G401 (cell line): ENCODE measurements at regions not wholly inside any gene's neighbourhood (a gene's known extent, or its start where the extent isn't known, plus 50 kb on each side); places are given as distances from the start of the nearest gene placed in this dataset.
A peak's percentile ranks its signal among the peaks of the same experiment; 100 is the strongest.

Experiments
- DNase-seq: peaks from one replicate; pipeline ENCODE4 v3.0.0-alpha.2; 2015; ENCODE audit warnings: low spot score
- in situ Hi-C: cut with HindIII; loops from 2 replicates; pipeline ENCODE4 v1.10.0; 2016; ENCODE audit warnings: low sequenced_read_pairs, mixed read lengths

DNA sequence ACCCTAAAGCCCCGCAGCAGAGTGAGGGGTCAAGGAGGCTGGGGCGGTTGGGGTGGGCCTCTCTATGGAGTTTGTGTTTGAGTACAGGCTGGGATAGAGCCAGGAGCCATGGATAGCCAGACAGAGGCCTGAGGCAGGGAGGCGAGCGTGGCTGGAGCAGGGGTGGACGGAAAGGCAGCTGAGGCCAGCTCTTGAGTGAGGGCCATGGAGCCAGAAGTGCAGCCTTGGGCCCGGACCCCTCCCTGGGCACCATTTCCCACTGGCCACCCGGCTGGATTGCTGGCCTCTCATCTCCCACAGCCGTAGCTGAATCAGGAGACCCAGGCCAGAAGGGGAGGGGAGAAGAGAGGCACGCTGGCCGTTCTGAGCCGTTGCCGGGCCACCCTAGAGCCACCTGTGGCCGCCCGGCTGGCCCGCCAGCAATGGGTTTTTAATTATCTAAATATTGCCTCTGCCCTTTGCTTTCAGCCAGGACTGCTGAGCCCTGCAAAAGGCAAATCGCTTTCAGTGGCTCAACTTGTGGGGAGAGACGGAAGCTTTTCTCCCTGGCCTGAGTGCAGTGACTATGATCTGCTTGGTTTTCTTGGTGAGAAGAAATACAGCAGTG lies 75.2 kb upstream of the GSE1 start:
- in situ Hi-C loops: loop anchor here (5.0 kb wide), 1 partner anchor 41 kb away; no protein-coding TSS in a partner anchor
- DNase-seq: no peak

DNA sequence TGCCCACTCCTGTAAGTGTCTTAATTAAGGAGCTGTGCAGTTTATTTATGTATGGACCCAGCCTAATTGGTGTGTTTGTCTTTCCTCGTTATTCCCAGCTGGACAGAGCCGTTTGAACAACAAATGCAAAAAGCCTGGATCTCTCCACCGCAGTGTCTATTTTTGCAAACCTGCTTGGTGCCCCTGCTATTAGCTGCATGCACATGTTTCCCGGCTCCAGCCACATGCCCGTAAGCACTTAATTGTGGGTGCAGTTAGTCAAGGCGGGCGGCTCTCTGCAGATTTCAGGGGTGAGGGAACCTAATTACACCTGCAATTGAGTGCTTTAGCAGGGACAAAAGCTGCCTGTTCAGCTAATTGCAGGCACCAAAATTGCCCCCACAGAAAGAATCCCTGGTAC lies 74.0 kb upstream of the GSE1 start:
- in situ Hi-C loops: loop anchor here (5.0 kb wide), 1 partner anchor 42 kb away; no protein-coding TSS in a partner anchor
- DNase-seq: no peak

DNA sequence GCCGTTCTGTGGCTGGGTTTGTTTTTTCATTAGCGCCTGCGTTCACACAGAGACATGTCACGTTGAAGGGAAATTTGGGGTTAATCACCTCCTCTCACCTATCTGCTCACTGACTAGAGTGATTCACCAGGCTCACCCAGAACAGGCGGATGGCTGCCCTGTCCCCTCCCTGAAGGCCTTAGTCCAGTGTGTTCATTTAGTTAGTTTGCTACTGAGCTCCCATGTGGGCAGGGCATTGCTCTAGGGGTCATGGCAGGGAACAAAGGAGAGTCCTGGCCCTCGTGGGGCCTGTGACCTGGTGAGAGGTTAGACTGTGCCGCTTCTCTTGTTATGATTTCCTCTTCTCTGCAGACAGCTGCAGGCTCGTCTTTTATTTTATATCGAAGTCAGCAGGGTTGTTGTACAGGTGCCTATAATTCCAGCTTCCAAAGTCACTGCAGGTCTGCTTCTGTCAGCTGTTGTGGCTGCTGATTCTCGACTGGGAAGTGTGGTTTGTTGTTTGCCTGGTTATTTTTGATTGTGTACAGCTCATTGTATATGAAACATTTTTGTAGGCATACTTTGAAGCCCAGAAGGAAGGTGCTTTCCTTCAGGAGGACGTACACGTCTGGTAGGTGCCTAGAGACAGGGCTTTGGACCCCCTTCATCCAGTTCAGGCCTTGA lies 73.4 kb upstream of the GSE1 start:
- in situ Hi-C loops: loop anchor here (5.0 kb wide), 1 partner anchor 42 kb away; no protein-coding TSS in a partner anchor
- no peak for DNase-seq

DNA sequence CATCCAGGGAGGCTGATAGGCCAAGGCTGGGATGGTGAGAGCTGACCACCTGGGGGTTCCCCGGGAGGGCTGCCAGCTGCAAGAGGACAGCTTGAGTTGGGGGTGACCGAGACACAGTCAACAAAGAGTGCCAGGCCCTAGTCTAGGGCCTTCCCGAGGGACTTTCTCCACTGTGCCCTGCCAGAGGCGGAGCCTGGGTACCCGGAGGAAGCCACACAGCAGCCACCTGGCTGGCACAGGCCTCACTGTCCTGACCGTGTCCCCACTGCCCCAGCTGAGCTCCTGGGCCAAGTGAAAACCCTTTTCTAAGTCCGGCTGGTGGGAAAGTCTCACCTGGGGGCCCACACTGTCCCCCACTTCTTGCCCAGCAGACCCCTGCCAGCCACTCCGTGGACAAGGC lies 71.9 kb upstream of the GSE1 start:
- DNase-seq: no peak
- in situ Hi-C loops: no loop called here

DNA sequence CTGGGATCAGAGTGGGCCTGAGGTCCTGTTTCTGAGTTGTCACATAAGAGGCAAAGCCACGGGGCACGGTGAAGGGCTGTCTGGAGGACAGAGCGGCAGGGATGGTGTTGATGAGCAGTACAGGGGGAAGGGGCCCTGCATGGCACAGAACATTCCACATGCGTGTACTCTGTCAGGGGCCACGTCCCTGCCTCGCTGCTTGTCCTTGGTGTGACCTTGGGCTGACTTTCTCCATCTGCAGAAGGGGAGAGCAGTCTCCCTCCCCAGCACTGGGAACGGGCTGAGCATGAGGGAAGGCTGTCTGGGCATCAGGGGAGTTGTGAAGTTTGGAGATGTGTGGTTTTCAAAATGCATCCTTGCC lies 71.5 kb upstream of the GSE1 start:
- in situ Hi-C loops: no loop called here
- no peak for DNase-seq

DNA sequence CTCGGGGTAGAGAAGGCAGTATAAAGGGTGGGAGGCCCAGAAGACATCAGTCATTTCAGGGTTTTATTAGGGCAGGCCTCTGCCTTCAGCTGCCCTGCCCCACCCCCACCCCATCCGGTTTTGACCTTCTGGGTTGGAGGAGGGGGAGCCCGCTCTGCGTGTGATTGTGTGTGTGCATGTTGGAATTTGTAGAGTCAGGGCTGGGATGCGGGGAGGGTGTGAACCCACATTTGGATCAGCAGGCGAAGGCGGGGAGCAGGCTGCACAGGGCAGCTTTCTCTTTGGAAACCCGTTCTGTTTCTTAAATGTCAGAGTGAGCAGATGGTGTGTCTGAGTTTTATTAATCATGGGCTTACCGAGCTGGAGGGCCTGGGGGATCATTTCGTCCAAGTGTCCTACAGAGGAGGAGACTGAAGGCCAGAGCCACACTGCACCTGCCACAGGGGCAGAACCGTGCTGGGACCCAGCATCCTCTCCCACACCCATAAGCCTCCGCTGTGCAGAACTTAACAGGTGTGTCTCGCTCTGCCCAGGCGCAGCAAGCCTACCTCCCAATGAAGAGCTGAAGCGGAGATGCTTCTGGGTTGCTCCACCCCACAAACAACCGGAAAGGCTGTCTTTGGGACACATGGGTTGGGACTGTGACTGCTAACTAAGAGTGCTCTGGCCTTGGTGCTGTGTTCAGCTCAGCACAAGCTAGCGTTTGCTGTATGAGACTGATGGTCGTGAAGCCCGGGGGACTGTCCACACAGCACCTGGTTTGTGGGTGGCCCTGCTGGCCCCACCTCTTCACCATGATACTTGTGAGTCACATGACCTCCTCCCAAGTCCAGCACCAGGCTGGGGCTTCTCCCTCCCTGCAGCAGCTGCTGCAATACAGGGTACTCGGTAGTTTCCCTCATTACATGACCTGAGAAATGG lies 70.9 kb upstream of the GSE1 start:
- DNase-seq: peak; percentile 77
- in situ Hi-C loops: no loop called here

DNA sequence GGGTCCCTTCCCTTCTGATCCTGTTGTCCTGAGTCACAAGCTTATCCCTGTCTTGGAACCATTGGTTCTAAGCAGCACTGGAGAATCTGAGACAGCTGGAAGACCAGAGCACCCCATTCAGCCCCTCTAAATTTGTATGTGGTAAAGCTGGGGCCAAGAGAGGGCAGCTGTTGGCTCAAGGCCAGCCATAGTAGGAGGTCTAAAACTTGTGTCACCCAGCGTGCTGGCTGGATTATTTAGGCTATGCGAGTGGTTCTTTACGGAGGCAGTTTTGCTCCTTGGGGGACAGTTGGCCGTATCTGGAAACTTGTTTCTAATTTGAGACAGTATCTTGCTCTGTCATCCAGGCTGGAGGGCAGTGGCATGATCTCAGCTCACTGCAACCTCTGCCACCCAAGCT lies 69.6 kb upstream of the GSE1 start:
- in situ Hi-C loops: no loop called here
- DNase-seq: no peak

DNA sequence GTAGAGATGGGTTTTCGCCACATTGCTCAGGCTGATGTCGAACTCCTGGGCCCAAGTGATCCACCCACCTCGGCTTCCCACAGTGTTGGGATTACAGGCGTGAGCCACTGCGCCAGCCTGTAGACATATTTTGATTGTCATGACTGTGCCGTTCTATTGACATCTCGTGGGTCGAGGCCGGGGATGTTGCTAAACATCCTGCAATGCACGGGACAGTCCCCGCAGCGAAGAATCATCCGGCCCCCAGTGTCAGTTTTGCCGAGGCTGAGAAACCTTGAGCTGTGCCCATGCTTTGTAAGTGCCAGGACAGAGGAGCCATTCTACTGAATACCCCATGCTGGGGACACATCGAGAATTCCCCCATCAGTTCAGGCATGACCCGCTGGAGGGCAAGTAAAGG lies 69.1 kb upstream of the GSE1 start:
- in situ Hi-C loops: no loop called here
- DNase-seq: no peak

DNA sequence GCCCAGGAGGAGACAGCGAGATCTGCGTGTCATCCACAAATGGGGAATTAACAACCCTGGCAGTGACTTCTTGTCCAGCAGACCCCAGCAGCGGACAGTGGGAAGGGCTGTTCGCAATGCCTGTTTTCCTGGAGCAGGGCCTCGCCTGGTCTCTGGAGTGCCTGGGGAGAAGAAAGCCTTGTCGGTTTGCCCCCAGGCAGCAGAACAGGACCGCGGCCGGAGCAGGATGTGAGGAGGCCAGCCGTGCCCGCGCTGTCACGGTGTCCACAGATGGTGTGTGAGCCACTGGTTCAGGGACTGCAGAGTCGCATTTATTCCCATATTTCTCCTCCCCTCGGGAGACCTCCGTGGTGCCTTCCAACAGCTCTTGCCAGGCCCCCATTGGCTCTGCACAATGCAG lies 68.5 kb upstream of the GSE1 start:
- no peak for DNase-seq
- in situ Hi-C loops: no loop called here

DNA sequence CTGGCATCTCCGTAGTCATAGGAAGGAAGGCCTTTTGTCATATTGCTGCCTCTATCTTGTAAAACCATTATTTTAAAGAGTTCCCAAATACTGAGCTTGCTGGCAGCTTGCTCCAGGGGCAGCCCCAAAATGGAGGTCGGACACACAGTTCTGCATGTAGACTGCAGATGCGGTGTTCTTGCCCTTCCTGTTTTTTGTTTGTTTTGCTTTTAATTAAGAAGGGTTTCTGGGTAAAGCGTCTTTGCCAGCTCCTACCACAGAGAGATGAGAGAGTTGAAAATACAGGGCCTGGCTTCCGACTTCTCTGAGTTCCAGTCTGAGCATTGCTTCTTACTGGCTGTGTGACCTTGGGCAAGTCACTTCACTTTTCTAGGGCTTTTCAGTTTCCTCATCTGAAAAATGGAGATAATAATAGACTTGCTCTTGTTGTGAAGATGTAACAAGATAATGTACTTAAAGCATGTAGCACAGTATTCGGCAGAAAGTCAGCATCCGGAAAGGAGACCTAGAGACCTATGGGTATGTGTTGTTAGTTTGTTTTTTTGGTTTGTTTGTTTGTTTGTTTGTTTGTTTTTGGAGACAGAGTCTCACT lies 67.8 kb upstream of the GSE1 start:
- in situ Hi-C loops: no loop called here
- no peak for DNase-seq

DNA sequence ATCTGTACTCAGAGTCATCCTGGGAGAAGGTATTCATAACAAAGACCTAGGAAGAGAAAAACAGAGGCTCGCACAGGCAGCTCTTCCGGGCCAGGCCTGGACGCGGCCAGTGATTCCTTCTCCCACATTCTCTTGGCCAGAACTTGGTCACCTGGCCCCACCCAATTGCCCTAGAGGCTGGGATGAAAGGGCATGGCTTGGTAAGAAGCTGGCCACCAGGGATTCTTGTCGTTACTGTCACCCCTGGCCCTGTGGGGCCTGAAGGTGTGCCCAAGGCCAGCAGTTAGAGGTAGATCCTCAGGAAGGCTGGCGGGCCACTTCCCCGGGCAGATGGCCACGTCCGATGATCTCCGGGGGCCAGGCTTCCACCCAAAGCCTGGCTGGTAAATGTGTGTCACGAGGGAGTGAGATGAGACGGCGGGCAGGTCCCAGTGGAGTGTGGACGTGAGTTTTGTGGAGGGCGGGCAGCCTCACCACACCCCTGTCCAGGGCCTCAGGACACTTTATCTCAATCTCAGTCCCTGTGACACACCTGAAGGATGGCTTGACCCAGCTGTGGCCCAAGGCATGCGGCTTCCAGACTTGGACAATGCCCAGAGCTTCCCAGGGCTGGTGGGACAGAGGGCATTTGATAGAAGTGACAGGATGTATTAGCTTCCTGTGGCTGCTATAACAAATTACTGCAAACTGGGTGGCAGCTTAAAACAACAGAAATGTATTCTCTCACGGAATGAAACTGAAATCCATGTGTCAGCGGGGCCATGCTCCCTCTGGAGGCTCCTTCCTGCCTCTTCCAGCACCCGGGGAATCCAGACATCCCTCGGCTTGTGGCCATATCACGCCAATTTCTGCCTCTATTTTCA lies 66.3 kb upstream of the GSE1 start:
- in situ Hi-C loops: no loop called here
- no peak for DNase-seq

DNA sequence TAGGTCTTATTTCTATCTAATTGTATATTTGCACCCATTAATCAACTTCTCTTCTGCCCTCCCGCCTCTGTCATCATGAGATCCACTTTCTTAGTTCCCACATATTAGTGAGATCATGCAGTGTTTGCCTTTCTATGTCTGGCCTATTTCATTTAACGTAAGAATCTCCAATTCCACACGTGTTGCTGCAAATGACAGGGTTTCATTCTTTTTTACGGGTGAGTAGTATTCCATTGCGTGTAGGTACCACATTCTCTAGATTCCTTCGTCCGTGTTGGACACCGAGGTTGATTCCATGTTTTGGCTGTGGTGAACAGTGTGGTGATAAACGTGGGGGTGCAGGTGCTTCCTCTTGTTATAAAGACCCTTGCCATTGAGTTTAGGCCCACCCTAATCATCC lies 64.7 kb upstream of the GSE1 start:
- no peak for DNase-seq
- in situ Hi-C loops: no loop called here

DNA sequence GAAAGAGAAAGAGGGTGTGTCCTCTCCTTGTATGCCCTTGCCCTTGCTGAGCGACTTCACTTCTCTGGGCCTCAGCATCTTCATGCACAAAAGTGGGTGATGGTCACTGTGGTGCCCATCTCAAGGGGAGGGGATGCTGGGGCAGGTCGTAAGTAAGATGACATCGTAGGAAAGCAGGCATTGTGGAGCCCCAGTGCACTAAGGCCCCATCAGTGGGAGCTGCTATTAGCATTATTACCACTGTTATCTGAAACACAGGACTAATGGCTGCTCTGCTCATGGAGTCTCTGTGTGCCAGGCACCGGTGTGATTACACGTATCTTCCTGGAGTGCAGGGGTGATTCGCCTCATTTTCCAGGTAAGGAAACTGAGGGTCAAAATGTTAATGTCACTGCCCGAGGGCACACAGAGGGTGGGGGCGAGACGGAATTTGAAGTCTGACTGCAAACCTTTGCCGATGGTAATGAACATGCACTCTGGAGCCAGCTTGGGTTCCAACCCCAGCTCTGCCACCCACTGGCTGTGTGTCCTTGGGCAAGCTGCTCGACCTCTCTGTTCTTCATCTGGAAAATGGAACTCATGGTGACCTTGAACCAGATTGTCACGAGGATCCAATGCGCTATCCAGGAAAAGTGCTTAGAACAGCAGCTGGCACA lies 63.2 kb upstream of the GSE1 start:
- DNase-seq: no peak
- in situ Hi-C loops: no loop called here

DNA sequence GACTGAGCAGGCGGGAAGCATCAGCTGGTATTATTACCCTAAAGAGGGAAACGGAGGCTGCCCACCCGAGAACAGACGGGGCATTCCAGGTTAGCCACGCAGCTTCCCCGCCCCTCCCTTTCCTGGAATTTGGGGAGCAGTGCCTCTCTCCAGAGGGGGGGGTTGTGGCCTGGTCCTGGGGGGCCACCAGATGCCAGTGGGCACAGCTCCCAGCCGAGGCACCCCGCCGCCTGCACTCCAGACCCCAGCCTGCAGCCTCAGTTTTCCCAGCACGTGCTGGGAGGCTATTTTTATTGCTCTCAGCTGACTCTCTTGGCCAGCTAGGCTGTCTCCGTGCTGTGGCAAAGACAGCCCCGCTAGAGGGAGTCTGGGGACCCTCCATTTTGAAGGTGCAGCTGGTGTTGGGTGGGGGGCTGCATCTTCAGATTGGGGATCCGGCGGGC lies 62.7 kb upstream of the GSE1 start:
- no peak for DNase-seq
- in situ Hi-C loops: no loop called here

DNA sequence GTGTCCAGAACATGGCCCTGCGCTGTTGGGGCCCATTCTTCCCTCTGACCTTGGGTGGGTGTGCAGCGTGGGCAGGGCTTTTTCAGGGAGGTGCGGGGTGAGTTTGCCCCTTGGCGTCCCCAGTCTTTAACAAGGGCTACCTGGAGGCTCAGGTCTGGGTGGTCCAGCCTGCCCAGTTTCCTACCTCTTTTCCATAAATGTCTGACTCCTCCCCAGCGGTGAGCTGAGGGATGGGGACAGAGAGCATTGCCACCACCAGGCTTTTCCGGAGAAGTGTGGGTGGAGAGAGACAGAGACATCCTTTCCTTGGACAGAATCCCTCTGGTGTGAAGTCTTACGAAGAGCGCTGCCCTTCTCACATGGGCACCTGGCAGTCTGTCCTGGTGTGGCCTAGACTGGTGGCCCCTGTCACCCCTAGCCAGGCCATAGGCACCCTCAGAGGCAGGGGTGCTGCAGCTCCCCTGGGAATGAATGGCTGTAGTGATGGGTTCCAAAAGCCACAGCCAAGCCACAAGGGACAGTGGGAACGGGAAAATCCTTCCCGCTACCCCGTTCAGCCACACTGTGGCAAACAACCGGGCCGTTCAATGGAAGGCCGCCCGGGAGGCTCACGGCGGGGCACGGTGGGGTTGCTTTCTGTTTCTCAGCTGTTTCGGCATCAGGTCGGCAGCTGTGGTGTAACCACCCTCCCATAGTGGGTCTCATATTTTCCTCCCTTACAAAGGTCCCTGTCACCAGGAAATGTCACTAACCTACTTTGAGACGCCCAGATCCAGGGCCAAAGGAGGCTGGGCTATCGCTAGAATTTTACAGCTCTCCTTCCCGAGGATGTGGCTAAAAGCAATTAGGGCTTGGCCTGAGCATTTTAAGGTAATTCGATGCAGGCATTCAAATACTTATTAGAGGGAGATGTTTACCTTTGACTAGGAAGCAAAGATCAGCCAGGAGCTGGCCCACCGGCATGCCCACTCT lies 61.9 kb upstream of the GSE1 start:
- peak; percentile 63 for DNase-seq
- in situ Hi-C loops: no loop called here

DNA sequence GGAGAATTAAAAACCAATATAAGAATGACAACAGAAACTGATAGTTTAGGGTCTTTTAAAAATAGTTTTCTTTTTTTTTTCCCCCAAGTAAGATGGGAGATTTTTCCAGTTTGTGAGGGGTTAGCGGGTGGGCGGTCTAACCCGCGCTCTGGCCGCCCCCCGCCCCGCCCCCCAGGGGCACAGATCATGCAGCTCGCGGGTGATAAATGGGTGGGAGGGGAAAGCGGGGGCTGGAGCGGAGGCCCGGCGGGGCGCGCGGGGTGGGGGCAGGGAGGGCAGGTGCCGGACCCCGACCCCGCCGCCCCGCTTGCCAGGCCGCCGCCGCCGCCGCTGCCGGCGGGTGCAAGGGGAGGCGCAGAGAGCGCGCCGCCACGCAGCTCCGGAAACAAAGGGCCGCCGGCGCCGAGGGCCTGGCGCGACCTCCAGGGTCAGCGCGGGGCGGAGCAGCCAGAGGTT lies 60.1 kb upstream of the GSE1 start:
- in situ Hi-C loops: no loop called here
- DNase-seq: no peak

DNA sequence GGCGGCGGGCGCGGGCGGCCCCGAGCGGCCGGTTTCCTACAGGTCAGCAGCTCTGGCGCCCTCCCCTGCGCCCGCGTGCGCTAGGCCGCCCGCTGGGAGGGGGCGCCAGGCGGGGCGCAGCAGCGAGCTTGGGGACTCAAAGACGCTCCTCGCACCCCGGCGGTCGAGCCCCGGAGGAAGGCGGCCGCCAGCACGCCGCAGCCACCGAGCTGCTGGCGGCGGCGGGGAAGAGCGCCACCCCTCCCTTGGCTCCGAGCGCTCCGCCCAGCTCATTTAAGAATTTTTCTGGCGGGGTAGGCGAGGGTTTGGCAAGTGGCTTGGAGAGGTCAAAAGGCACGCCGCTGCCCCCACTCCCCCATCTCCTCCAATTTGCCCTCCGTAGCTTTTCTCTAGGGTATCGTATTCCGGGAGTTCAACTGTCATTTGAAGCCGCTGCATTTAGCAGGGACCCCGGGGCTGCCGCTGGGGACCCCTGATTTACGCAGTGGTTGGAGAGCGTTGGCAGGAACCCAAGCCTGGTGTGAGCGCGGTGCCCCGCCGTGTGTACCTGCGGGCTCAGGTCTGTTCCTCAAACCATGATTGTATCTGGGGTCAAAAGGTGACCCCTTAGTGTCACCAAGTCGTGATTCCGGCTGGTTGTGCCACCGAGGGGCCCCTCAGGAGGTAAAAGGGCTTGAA lies 59.5 kb upstream of the GSE1 start:
- DNase-seq: peak; percentile 65
- in situ Hi-C loops: no loop called here
